HG02852 (cell line): ENCODE measurements at regions not wholly inside any gene's neighbourhood (a gene's known extent, or its start where the extent isn't known, plus 50 kb on each side); places are given as distances from the start of the nearest gene placed in this dataset.
"Not testable (repeated sequence)": the region's sequence is repeated elsewhere in the genome, so short reads cannot be mapped to it uniquely, and the experiment has no call there.

Source experiments
- ATAC-seq: cut with Tn5 transposase; IDR thresholded peaks from one replicate; pipeline ENCODE4 v1.9.1; 2021; ENCODE audit warnings: mild to moderate bottlenecking, moderate library complexity; ENCODE audit not compliant: unreplicated experiment

GRCh38 chr7:79664884-79665676 lies 211.6 kb upstream of the MAGI2 start:
- ATAC-seq, result no peak

DNA sequence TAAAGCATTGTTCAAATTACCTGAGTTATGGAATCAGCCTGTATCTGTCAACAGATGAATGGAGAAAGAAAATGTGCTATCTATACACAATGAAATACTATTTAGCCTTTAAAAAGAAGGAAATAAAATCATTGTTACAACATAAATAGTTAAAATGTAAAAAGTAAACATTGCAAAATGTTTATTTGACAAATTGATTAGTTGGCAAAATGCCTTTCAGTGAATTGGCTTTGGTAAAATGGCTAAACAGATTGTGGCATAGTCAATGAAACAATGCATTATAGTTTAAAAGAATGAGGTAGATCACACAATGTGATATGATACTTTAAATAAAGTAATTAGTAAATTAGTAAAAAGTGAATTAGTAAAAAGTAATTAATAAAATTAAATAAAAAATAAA lies 204.8 kb upstream of the MAGI2 start:
- ATAC-seq, result no peak

- no peak for ATAC-seq
These were observed 199.7 kb upstream of the MAGI2 start for GRCh38 chr7:79653136-79653631.

DNA sequence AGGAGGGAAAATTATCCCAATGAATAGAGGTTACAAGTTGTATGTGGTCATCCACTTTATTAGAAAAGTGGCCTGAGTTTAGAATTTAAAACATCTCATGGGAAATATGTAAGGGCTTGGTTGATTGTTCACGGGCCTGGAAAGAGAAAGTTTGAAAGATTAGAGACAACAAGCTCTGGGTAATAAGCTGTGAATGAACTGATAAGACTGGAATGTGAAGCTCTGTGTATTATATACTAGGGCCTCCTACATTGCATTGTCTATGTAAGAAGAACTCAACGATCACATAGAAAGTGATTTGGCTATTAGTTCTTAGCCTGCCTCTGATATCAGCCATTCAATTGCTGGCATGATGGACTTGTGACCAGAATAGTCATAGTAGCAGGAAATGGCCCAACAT lies 199.2 kb upstream of the MAGI2 start:
- no peak for ATAC-seq

DNA sequence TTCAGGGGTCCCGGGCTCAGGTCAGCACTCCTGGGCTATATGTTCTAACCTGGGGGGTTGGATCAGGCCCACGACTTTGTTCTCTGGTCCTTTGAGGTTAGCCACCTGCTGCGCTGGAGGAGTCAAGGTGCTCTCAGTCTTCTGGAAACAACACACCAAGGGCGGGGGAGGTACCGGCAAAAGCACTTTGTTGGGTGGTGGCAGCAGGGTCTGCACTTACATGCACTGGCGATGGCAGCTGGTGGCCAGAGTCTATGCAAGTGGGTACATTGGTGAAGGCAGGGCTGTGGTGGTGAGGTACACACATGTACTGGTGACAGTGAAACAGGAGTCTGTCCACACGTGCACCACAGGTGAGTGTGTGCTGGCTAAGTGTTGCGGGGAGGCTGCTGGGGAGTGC lies 194.2 kb upstream of the MAGI2 start:
- no peak for ATAC-seq

DNA sequence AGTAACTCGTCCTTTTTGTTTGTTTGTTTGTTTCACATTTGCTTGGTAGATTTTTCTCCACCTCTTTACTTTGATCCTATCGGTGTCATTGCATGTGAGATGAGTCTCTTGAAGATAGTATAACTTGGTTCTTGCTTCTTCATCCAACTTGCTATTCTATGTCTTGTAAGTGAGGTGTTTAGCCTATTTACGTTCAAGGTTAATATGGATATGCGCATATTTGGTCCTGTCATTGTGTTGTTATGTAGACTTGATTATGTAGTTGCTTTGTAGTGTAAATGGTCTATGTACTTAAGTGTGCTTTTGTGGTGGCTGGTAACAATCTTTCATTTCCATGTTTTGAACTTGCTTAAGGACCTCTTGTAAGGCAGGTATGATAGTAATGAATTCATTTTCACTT lies 192.8 kb upstream of the MAGI2 start:
- no peak for ATAC-seq

- no peak for ATAC-seq
These were observed 183.4 kb upstream of the MAGI2 start for GRCh38 chr7:79636849-79637248.

DNA sequence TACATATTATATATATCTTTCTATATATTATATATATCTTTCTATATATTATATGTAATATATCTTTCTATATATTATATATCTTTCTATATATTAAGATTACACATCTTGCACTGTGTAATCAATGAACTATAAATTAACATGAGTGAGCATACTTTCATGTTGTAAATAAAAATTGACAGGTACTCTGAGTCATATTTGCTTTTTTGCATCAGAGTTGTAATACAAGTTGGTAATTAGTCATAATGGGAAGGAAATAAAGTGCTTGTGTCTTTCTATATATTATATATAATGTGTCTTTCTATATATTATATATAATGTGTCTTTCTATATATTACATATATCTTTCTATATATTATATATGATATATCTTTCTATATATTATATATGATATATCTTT lies 172.5 kb upstream of the MAGI2 start:
- ATAC-seq, result not testable (repeated sequence)

DNA sequence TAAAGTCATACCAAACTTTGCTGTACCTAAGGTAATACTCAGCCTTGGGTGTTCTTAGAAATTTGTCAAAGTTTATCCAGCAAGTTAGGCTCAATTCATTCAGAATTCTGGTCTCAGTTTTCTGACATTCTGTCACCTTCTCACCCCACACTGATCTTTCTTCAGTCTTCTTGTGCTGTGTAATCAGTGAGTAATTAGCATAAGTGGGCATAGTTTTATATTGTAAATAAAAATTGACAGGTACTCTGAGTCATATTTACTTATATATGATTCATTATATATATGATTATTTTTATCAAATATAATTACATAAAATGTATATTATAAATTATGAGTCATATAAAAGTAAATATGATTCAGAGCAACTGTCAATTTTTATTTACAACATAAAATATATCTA lies 170.9 kb upstream of the MAGI2 start:
- no peak for ATAC-seq

DNA sequence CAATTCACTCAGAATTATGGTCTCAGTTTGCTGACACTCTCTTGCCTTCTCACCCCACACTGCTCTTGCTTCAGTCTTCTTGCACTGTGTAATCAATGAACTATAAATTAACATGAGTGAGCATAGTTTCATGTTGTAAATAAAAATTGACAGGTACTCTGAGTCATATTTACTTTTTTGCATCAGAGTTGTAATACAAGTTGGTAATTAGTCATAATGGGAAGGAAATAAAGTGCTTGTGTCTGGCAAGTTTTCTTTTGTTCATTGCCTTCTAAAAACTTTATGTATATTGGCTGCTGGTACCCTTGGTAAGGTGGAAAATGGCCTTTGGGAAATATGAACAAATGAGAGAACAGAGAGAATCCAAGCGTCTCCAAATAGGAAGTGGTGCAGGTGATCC lies 169.3 kb upstream of the MAGI2 start:
- ATAC-seq, result no peak

GRCh38 chr7:79620291-79620690 lies 166.8 kb upstream of the MAGI2 start:
- no peak for ATAC-seq

DNA sequence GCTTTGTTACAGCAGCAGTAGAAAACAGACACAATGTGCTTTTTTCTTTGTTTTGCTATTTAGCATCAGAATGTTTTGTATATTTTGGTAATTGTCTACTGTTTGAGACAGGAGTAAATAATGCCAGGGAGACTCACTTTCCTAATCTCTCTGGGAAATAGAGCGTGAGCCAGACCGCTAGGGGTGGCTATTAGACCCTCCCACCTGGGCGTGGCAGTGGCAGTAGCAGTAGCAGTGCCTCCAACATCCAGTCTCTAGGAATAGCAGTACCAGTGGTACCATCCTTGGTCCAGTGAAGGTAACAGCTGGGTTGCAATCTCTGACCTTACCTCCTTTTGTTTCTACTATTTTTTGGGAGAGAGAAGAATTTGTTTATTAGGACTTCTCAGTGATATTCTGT lies 165.7 kb upstream of the MAGI2 start:
- no peak for ATAC-seq

DNA sequence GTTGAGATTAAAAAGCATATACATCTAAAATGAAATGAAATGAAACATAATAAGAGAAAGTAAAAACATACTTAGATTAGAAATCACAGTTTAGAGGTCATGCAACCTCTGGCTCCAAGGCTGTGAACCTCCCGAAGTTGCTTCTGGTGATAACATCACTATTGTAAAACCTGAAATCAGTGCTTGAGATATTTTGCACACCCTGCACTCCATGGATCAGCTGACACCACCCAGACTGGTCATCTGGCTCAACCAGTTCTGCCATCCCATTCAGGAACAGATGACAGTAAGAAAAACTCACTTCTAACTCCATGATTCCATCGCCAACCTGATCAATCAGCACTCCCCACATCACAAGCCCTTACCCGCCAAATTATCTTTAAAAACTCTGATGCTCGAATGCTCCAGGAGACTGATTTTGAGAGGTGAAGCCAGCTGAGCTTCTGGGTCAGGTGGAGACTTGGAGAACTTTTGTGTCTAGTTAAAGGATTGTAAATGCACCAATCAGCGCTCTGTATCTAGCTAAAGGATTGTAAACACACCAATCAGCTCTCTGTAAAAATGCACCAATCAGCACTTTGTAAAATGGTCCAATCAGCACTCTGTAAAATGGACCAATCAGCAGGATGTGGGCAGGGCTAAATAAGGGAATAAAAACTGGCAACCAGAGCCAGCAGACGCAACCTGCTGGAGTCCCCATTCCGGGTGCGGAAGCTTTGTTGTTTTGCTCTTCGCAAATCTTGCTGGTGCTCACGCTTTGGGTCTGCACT lies 162.6 kb upstream of the MAGI2 start:
- ATAC-seq, result no peak

DNA sequence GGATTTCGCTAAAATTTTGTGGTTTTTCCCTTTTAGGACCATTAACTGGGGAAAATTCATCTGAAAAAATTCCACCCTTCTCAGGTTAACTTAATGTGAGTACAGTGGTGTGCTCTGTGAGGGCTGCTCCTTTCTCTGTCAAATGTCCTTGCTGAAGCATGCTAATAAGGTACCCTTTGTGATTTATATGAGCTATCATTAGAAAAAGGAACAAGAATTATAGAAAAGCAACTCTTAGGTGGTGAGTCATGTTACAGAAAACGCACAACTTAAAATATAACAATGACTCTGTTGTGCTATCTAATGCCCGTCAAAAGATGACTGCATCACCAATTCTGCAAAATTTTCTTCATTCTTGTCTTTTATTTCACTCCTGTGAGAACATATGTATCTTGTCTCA lies 162.0 kb upstream of the MAGI2 start:
- no peak for ATAC-seq

DNA sequence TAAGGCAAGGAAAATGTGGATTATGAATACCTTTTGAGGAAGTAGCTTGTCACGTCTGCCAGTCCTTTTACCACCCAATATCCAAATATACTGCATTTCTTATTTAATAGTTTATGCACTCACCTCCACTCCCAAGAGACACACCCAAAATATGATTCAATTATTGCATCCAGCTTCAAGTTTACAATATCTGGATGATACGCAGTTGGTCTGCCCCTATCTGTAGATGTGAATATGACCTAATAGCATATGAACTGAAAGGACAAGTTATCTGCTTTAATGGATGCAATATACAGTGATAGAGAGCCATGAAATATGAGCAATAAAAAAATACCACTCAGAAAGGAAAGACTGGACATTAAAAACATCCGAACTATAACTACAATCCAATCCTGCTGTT lies 159.4 kb upstream of the MAGI2 start:
- ATAC-seq, result no peak

DNA sequence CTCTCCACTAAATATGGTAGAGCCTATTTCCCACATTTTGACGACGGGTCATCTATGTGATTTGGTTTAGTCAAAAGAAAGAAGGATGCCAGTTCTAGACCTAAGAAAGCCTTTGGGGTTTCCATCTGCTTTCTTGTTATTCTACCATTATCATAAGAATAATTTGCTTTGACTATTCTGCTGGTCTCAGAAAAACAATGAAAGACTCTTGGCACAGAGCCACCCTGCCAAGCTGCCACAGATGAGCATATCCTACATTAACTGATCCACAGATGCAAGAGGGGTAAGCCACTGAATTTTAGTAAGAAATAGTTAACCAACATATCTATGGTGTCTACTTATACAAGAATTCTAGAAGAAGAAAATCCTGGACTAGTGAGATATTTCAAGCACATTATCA lies 158.6 kb upstream of the MAGI2 start:
- ATAC-seq, result no peak

- ATAC-seq, result no peak
These were observed 157.4 kb upstream of the MAGI2 start for GRCh38 chr7:79610748-79611304.

DNA sequence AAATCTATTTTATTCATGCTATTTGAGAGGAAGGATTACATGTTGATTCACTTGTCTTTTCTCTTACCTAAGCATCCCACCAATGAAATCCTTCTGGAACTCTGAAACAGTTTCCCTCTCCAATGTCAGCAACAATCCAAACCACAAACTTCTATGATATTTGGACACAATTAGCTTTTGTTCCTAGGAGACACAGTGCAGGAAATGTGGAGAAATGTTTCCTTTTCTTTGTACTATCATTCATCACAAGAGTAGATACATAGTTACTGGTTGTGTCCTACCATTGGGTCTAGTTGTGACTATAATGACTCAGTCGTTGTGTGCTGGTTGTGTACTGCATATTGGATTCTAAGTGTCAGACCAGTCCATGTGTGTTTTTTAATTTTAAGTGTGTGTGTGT lies 156.8 kb upstream of the MAGI2 start:
- ATAC-seq, result no peak

- no peak for ATAC-seq
These were observed 154.5 kb upstream of the MAGI2 start for GRCh38 chr7:79608005-79608404.

- no peak for ATAC-seq
These were observed 151.4 kb upstream of the MAGI2 start for GRCh38 chr7:79604841-79605240.

DNA sequence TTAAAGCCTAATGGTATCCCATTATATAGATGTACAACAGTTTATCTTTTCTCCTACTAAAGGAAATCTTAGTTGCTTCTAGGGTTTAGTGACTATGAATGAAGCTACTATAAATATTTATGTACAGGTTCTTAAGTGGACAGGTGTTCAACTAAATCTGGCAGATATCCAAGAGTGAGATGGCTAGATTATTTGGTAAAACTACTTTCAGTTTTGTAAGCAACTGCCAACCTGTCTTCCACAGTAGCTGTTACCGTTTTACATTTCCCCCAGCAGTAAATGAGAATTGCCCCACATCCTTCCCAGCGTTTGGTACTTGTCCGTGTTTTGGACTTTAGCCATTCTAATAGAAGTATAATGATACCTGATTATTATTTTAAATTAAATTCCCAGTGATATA lies 144.9 kb upstream of the MAGI2 start:
- ATAC-seq, result no peak

- ATAC-seq, result not testable (repeated sequence)
These were observed 141.2 kb upstream of the MAGI2 start for GRCh38 chr7:79594671-79595070.
